ENCODE measurements at regions not wholly inside any gene's neighbourhood (a gene's known extent, or its start where the extent isn't known, plus 50 kb on each side); places are given as distances from the start of the nearest gene placed in this dataset.

DNA sequence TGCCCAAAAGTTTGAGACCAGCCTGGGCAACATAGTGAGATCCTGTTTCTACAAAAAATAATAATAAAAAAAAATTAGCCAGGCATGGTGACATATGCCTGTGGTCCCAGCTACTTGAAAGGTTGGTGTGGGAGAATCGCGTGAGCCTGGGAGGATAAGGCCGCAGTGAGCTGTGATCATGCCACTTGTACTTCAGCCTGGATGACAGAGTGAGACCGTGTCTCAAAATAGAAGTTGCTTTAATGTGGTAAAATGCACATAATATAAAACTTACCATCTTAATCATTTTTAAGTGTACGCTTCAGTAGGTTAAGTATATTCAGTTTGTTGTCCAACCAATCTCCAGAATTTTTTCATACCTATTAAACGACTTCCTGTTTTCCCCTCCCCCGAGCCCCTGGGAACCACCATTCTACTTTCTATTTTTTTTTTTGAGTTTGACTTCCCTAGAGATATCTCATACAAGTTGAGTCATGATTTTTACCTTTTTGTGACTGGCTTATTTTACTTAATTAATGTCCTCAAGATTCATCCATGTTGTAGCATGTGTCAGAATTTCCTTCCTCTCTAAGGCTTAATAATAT lies 120.1 kb upstream of the POC5 start:
- TF ChIP-seq CREB1 (IDR thresholded peaks at IDR 0.05; ENCODE audit: low read depth), result no peak
- no peak for TF ChIP-seq ZBTB7A (IDR thresholded peaks at IDR 0.05; ENCODE audit: low read depth)
- TF ChIP-seq EP300 (IDR thresholded peaks at IDR 0.05; ENCODE audit: borderline replicate concordance), result no peak
- TF ChIP-seq YY1 (IDR thresholded peaks at IDR 0.05; ENCODE audit: low read depth), result no peak
- no peak for TF ChIP-seq FOXM1 (IDR thresholded peaks at IDR 0.05; ENCODE audit: borderline replicate concordance, low read depth)
- TF ChIP-seq TAF1 (IDR thresholded peaks at IDR 0.05; ENCODE audit: low read depth), result no peak
- TF ChIP-seq, protein P1, sequence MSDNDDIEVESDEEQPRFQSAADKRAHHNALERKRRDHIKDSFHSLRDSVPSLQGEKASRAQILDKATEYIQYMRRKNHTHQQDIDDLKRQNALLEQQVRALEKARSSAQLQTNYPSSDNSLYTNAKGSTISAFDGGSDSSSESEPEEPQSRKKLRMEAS (IDR thresholded peaks at IDR 0.05), result no peak

Data from Ishikawa (cell line).